ENCODE measurements at regions not wholly inside any gene's neighbourhood (a gene's known extent, or its start where the extent isn't known, plus 50 kb on each side); places are given as distances from the start of the nearest gene placed in this dataset.

DNA sequence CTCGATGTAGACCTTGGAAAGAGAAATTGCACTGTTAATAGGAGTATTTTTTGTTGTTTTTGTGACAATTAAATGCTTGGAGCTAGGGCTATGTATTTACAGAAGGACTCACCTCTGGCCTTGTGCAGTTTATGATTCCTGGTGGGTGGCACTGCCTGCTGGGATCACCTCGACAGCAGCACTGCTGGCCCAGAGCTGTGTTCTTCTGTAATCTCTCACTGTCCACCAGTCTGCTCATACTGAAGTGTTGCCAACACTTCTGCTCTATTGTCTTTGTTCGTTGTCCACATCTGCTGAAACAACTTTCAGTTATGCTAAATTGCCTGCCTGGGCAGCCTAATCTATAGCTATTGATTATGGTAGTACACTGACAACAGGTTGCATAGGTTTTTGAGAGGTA is 194.4 kb upstream of the ANK2 start:
- TF ChIP-seq EP300 (IDR thresholded peaks at IDR 0.05; ENCODE audit: borderline replicate concordance) (no peak), RAD21 (IDR thresholded peaks at IDR 0.05; ENCODE audit: low read depth) (no peak), YY1 (IDR thresholded peaks at IDR 0.05; ENCODE audit: low read depth) (no peak), EGR1 (IDR thresholded peaks at IDR 0.05) (no peak), TCF12 (IDR thresholded peaks at IDR 0.05; ENCODE audit: low read depth) (no peak), CREB1 (IDR thresholded peaks at IDR 0.05; ENCODE audit: low read depth) (no peak)
- TF ChIP-seq, protein P1, sequence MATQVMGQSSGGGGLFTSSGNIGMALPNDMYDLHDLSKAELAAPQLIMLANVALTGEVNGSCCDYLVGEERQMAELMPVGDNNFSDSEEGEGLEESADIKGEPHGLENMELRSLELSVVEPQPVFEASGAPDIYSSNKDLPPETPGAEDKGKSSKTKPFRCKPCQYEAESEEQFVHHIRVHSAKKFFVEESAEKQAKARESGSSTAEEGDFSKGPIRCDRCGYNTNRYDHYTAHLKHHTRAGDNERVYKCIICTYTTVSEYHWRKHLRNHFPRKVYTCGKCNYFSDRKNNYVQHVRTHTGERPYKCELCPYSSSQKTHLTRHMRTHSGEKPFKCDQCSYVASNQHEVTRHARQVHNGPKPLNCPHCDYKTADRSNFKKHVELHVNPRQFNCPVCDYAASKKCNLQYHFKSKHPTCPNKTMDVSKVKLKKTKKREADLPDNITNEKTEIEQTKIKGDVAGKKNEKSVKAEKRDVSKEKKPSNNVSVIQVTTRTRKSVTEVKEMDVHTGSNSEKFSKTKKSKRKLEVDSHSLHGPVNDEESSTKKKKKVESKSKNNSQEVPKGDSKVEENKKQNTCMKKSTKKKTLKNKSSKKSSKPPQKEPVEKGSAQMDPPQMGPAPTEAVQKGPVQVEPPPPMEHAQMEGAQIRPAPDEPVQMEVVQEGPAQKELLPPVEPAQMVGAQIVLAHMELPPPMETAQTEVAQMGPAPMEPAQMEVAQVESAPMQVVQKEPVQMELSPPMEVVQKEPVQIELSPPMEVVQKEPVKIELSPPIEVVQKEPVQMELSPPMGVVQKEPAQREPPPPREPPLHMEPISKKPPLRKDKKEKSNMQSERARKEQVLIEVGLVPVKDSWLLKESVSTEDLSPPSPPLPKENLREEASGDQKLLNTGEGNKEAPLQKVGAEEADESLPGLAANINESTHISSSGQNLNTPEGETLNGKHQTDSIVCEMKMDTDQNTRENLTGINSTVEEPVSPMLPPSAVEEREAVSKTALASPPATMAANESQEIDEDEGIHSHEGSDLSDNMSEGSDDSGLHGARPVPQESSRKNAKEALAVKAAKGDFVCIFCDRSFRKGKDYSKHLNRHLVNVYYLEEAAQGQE (IDR thresholded peaks at IDR 0.05; ENCODE audit: low read depth): no peak
- TF ChIP-seq, protein P2, sequence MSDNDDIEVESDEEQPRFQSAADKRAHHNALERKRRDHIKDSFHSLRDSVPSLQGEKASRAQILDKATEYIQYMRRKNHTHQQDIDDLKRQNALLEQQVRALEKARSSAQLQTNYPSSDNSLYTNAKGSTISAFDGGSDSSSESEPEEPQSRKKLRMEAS (IDR thresholded peaks at IDR 0.05): no peak
- TF ChIP-seq, protein P3, sequence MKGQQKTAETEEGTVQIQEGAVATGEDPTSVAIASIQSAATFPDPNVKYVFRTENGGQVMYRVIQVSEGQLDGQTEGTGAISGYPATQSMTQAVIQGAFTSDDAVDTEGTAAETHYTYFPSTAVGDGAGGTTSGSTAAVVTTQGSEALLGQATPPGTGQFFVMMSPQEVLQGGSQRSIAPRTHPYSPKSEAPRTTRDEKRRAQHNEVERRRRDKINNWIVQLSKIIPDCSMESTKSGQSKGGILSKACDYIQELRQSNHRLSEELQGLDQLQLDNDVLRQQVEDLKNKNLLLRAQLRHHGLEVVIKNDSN (IDR thresholded peaks at IDR 0.05): no peak

All from Ishikawa (cell line).